H9 (cell line): ENCODE measurements at regions not wholly inside any gene's neighbourhood (a gene's known extent, or its start where the extent isn't known, plus 50 kb on each side); places are given as distances from the start of the nearest gene placed in this dataset.

ENCODE experiments used
- DNase-seq: peaks from one replicate; pipeline ENCODE4 v3.0.0-alpha.2; 2017
- H2AFZ ChIP-seq: one replicate; pipeline ENCODE4 v1.6.1; 2013; ENCODE audit warnings: mild to moderate bottlenecking, low read length, control low read depth, moderate library complexity
- H2AK5ac ChIP-seq: 2 replicates; pipeline ENCODE4 v1.6.1; 2013; ENCODE audit warnings: low read length, control low read depth, mixed read lengths; ENCODE audit not compliant: insufficient read length
- H2BK120ac ChIP-seq: one replicate; pipeline ENCODE4 v1.6.1; 2013; ENCODE audit warnings: low read depth, mild to moderate bottlenecking, low read length, control low read depth, inconsistent platforms; ENCODE audit not compliant: poor library complexity, severe bottlenecking
- H2BK12ac ChIP-seq: 2 replicates; pipeline ENCODE4 v1.6.1; 2013; ENCODE audit warnings: low read length, control low read depth, mixed read lengths, low read depth; ENCODE audit not compliant: insufficient read length
- H2BK15ac ChIP-seq: 2 replicates; pipeline ENCODE4 v1.6.1; 2013; ENCODE audit warnings: low read depth, low read length, control low read depth
- H2BK20ac ChIP-seq: one replicate; pipeline ENCODE4 v1.6.1; 2013; ENCODE audit warnings: low read depth, mild to moderate bottlenecking, low read length, control low read depth, inconsistent platforms; ENCODE audit not compliant: poor library complexity, severe bottlenecking
- H2BK5ac ChIP-seq: 2 replicates; pipeline ENCODE4 v1.6.1; 2013; ENCODE audit warnings: low read length, control low read depth, mixed read lengths; ENCODE audit not compliant: insufficient read length
- H3K14ac ChIP-seq: 2 replicates; pipeline ENCODE4 v1.6.1; 2013; ENCODE audit warnings: low read length, control low read depth; ENCODE audit not compliant: insufficient read depth
- H3K18ac ChIP-seq: 2 replicates; pipeline ENCODE4 v1.6.1; 2013; ENCODE audit warnings: low read depth, mild to moderate bottlenecking, mixed read lengths, low read length, control low read depth; ENCODE audit not compliant: insufficient read length
- H3K23ac ChIP-seq: 2 replicates; pipeline ENCODE4 v1.6.1; 2013; ENCODE audit warnings: low read length, control low read depth, mixed read lengths, low read depth; ENCODE audit not compliant: insufficient read length
- H3K23me2 ChIP-seq: 2 replicates; pipeline ENCODE4 v1.6.1; 2013; ENCODE audit warnings: low read depth, mild to moderate bottlenecking, mixed read lengths, low read length, control low read depth; ENCODE audit not compliant: insufficient read length, poor library complexity, severe bottlenecking
- H3K27ac ChIP-seq: 2 replicates; pipeline ENCODE4 v1.5.1; 2013; ENCODE audit warnings: low read length, control low read depth, mixed read lengths, low read depth; ENCODE audit not compliant: insufficient read length
- H3K27me3 ChIP-seq: 2 replicates; pipeline ENCODE4 v1.6.1; 2013; ENCODE audit warnings: low read length, control low read depth, inconsistent platforms; ENCODE audit not compliant: insufficient read depth
- H3K4ac ChIP-seq: 2 replicates; pipeline ENCODE4 v1.6.1; 2013; ENCODE audit warnings: low read depth, mild to moderate bottlenecking, control low read depth, inconsistent platforms, low read length, moderate library complexity
- H3K4me1 ChIP-seq: 2 replicates; pipeline ENCODE4 v1.6.1; 2013; ENCODE audit warnings: low read length, control low read depth, inconsistent platforms; ENCODE audit not compliant: insufficient read depth
- H3K4me2 ChIP-seq: 2 replicates; pipeline ENCODE4 v1.6.1; 2013; ENCODE audit warnings: low read length, control low read depth, mixed read lengths; ENCODE audit not compliant: insufficient read length, insufficient read depth
- H3K56ac ChIP-seq: 2 replicates; pipeline ENCODE4 v1.6.1; 2013; ENCODE audit warnings: low read depth, mild to moderate bottlenecking, mixed read lengths, low read length, control low read depth; ENCODE audit not compliant: insufficient read length
- H3K79me1 ChIP-seq: 2 replicates; pipeline ENCODE4 v1.6.1; 2013; ENCODE audit warnings: low read depth, mild to moderate bottlenecking, moderate library complexity, low read length, control low read depth, inconsistent platforms; ENCODE audit not compliant: insufficient read depth, poor library complexity, severe bottlenecking
- H3K79me2 ChIP-seq: 2 replicates; pipeline ENCODE4 v1.6.1; 2013; ENCODE audit warnings: low read length, control low read depth, inconsistent platforms; ENCODE audit not compliant: insufficient read depth
- H3K9ac ChIP-seq: 2 replicates; pipeline ENCODE4 v1.6.1; 2013; ENCODE audit warnings: low read length, control low read depth, mixed read lengths; ENCODE audit not compliant: insufficient read length; ENCODE audit errors: extremely low read depth
- H3K9me3 ChIP-seq: one replicate; pipeline ENCODE4 v1.6.1; 2013; ENCODE audit warnings: low read depth, low read length, inconsistent platforms; ENCODE audit not compliant: control insufficient read depth
- H3T11ph ChIP-seq: one replicate; pipeline ENCODE4 v1.6.1; 2013; ENCODE audit warnings: mild to moderate bottlenecking, low read length, control low read depth, inconsistent platforms
- H4K20me1 ChIP-seq: one replicate; pipeline ENCODE4 v1.6.1; 2013; ENCODE audit not compliant: control insufficient read depth, insufficient read length, insufficient read depth
- H4K5ac ChIP-seq: 2 replicates; pipeline ENCODE4 v1.6.1; 2013; ENCODE audit warnings: low read depth, mild to moderate bottlenecking, mixed read lengths, low read length, control low read depth; ENCODE audit not compliant: insufficient read length
- H4K8ac ChIP-seq: replicated peaks from 2 replicates; pipeline ENCODE4 v1.6.1; 2013; ENCODE audit warnings: low read length, control low read depth, mixed read lengths, low read depth; ENCODE audit not compliant: insufficient read length
- H4K91ac ChIP-seq: 2 replicates; pipeline ENCODE4 v1.6.1; 2013; ENCODE audit warnings: low read depth, mild to moderate bottlenecking, moderate library complexity, mixed read lengths, low read length, control low read depth; ENCODE audit not compliant: insufficient read length
- H3K27ac Mint-ChIP-seq, 3 experiments: 2 replicates in 2 of 3; 3 replicates in 1 of 3; pipeline ENCODE4 v1.8.0; 2020 to 2021; ENCODE audit warnings: mixed read lengths in 3 of 3, mild to moderate bottlenecking in 1 of 3, moderate library complexity in 1 of 3
- H3K27me3 Mint-ChIP-seq: 2 replicates; pipeline ENCODE4 v1.8.0; 2021; ENCODE audit warnings: low read depth, mild to moderate bottlenecking, moderate library complexity, mixed read lengths
- H3K36me3 Mint-ChIP-seq, 3 experiments: 2 replicates in 2 of 3; 3 replicates in 1 of 3; pipeline ENCODE4 v1.8.0; 2020 to 2021; ENCODE audit warnings: low read depth in 3 of 3, mixed read lengths in 3 of 3; ENCODE audit not compliant: insufficient read depth in 1 of 3
- H3K4me1 Mint-ChIP-seq, 2 experiments: 2 replicates each; pipeline ENCODE4 v1.8.0; 2020; ENCODE audit warnings: mixed read lengths in 2 of 2
- H3K4me3 Mint-ChIP-seq, 2 experiments: 2 replicates in 1 of 2; 3 replicates in 1 of 2; pipeline ENCODE4 v1.8.0; 2020 to 2021; ENCODE audit warnings: mild to moderate bottlenecking in 2 of 2, mixed read lengths in 2 of 2, moderate library complexity in 1 of 2
- H3K9me3 Mint-ChIP-seq, 2 experiments: 2 replicates in 1 of 2; 3 replicates in 1 of 2; pipeline ENCODE4 v1.8.0; 2020; ENCODE audit warnings: mild to moderate bottlenecking in 2 of 2, mixed read lengths in 2 of 2, moderate library complexity in 1 of 2
- CTCF ChIP-seq: fragments of 200-600 bp; sonication (generic); conservative IDR thresholded peaks from 3 replicates; pipeline ENCODE4 v1.8.0; 2021; ENCODE audit warnings: antibody characterized with exemption, mild to moderate bottlenecking
- WGBS: extraction: QIAGEN DNeasy Blood & Tissue Kit; methylation state at CpG from one replicate; pipeline ENCODE4 v1.1.7; 2013; ENCODE audit warnings: missing lambda C conversion rate, low lambda C conversion rate, mixed read lengths; ENCODE audit not compliant: insufficient read length; ENCODE audit errors: extremely low coverage; 5-methylcytosine and 5-hydroxymethylcytosine counted together

DNA sequence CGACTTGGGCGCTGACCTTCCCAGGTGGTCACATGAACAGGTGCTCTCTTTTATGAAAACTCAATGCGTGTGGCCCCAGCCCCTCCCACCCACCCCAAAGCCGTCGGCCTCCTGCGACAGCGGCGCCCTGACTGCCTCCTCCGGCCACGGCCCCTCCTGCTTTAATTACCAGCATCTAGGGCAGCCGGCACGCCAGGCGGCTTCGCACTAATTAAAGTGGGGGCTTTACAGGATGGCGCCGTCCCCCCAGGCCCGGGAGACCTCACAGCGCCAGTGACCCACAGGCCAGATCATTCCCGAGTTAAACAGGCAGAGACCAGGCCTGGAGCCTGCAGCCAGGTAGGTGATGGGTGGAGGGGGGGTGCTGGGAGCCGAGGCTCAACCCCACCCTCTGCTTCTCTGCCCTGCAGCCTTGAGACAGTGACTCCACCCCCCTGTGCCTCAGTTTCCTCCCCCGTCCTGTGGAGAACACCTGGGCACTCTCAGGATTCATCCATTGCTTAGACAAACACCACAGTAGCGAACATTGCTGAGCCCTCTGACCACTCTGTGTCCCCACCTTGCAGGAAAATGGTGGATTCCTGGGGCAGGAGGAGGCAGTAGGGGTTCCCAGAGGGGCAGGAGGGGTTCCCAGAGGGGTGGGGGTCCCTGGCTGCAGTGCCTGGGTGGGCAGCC, 100.8 kb downstream of the MICALL2 start:
- no CpG with 5 or more reads among the region's 22 CpGs for WGBS
- H2BK20ac ChIP-seq = no peak overlapping the region
- H3K79me1 ChIP-seq = no peaks in the 10 kb centered on the region
- H3K18ac ChIP-seq = no peak overlapping the region
- H3K4ac ChIP-seq = no peak overlapping the region
- H2AFZ ChIP-seq = no peak overlapping the region
- no peak overlapping the region for H3T11ph ChIP-seq
- no peaks in the 10 kb centered on the region for H3K23me2 ChIP-seq
- peaks cover 3% of the 10 kb centered on the region for H3K27me3 Mint-ChIP-seq
- no peak overlapping the region for H3K9ac ChIP-seq
- H4K20me1 ChIP-seq = no peaks in the 10 kb centered on the region
- H2BK15ac ChIP-seq = no peak overlapping the region
- H3K14ac ChIP-seq = no peak overlapping the region
- H4K5ac ChIP-seq = no peak overlapping the region
- H3K4me1 ChIP-seq = no peaks in the 10 kb centered on the region
- TF ChIP-seq CTCF = no peak
- H3K27me3 ChIP-seq = no peaks in the 10 kb centered on the region
- no peak overlapping the region for H3K4me3 Mint-ChIP-seq
- no peaks in the 10 kb centered on the region for H3K79me2 ChIP-seq
- no peak for DNase-seq
- no peak overlapping the region for H4K91ac ChIP-seq
- no peak overlapping the region for H2BK5ac ChIP-seq
- no peak overlapping the region for H3K4me2 ChIP-seq
- no peaks in the 10 kb centered on the region for H3K9me3 ChIP-seq
- no peak overlapping the region for H2BK12ac ChIP-seq
- H3K27ac ChIP-seq = no peak overlapping the region
- H2AK5ac ChIP-seq = no peak overlapping the region
- no peak overlapping the region for H3K23ac ChIP-seq
- no peak overlapping the region for H4K8ac ChIP-seq
- H3K4me1 Mint-ChIP-seq = peaks cover 0 to 4% of the 10 kb centered on the region in 2 experiments; a peak in 1 of 4 replicates
- H3K27ac Mint-ChIP-seq = no peak overlapping the region
- H3K9me3 Mint-ChIP-seq = no peaks in the 10 kb centered on the region
- no peaks in the 10 kb centered on the region for H3K36me3 Mint-ChIP-seq
- H2BK120ac ChIP-seq = no peak overlapping the region
- no peak overlapping the region for H3K56ac ChIP-seq
